Esophagus (tissue), 2 donors: ENCODE measurements at regions not wholly inside any gene's neighbourhood (a gene's known extent, or its start where the extent isn't known, plus 50 kb on each side); places are given as distances from the start of the nearest gene placed in this dataset.
"Not testable (repeated sequence)": the region's sequence is repeated elsewhere in the genome, so short reads cannot be mapped to it uniquely, and the experiment has no call there.

Source experiments
- H3K27ac ChIP-seq, 2 donors: one replicate each; pipeline ENCODE4 v1.5.1; 2013; ENCODE audit warnings: low read depth in 2 of 2, mild to moderate bottlenecking in 2 of 2, inconsistent platforms in 1 of 2, low read length in 1 of 2, moderate library complexity in 1 of 2
- H3K27me3 ChIP-seq, 2 donors: one replicate each; pipeline ENCODE4 v1.6.1; 2013; ENCODE audit warnings: low read length in 2 of 2, control low read depth in 1 of 2, mild to moderate bottlenecking in 1 of 2; ENCODE audit not compliant: insufficient read depth in 2 of 2, control insufficient read depth in 1 of 2
- H3K36me3 ChIP-seq, 2 donors: one replicate each; pipeline ENCODE4 v1.6.1; 2013; ENCODE audit warnings: low read length in 1 of 2; ENCODE audit not compliant: control insufficient read depth in 2 of 2, insufficient read depth in 2 of 2
- H3K4me1 ChIP-seq, 2 donors: one replicate each; pipeline ENCODE4 v1.6.1; 2013; ENCODE audit warnings: low read length in 1 of 2; ENCODE audit not compliant: control insufficient read depth in 2 of 2, insufficient read depth in 2 of 2
- H3K4me3 ChIP-seq, 2 donors: one replicate each; pipeline ENCODE4 v1.5.1; 2013; ENCODE audit warnings: low read length in 2 of 2, mild to moderate bottlenecking in 2 of 2, low read depth in 1 of 2, moderate library complexity in 1 of 2
- H3K9me3 ChIP-seq, 2 donors: one replicate each; pipeline ENCODE4 v1.6.1; 2013; ENCODE audit warnings: mild to moderate bottlenecking in 2 of 2, low read depth in 1 of 2, low read length in 1 of 2, moderate library complexity in 1 of 2; ENCODE audit not compliant: control insufficient read depth in 2 of 2, insufficient read depth in 1 of 2
- WGBS, 2 donors: extraction: QIAGEN DNeasy Blood & Tissue Kit; methylation state at CpG; one replicate each; pipeline ENCODE4 v1.1.7; 2013; 5-methylcytosine and 5-hydroxymethylcytosine counted together
- donor health status: healthy with polysubstance abuse.
- donor health status: Bipolar disorder and iron deficiency.

GRCh38 chr12:105508096-105508495, 177.6 kb downstream of the C12orf75 start:
- no peaks in the 10 kb centered on the region for H3K4me1 ChIP-seq
- WGBS, 2 donors, result 86 to 89% methylated on average over 3 of the region's 3 CpGs
- no peaks in the 10 kb centered on the region for H3K36me3 ChIP-seq
- no peaks in the 10 kb centered on the region for H3K9me3 ChIP-seq
- no peak overlapping the region for H3K4me3 ChIP-seq
- H3K27ac ChIP-seq, result no peak overlapping the region
- no peaks in the 10 kb centered on the region for H3K27me3 ChIP-seq

- Histone ChIP-seq H3K9me3 (no peaks in the 10 kb centered on the region), H3K4me3 (no peak overlapping the region), H3K27ac (no peak overlapping the region), H3K36me3 (no peaks in the 10 kb centered on the region), H3K27me3 (no peaks in the 10 kb centered on the region), H3K4me1 (no peaks in the 10 kb centered on the region)
- 73 to 86% methylated on average over 3 of the region's 3 CpGs for WGBS, 2 donors
These were observed 180.0 kb downstream of the C12orf75 start for GRCh38 chr12:105510526-105510925.

GRCh38 chr12:105512861-105513260, 182.4 kb downstream of the C12orf75 start:
- not testable (repeated sequence) for H3K36me3 ChIP-seq, H3K4me1 ChIP-seq, H3K27ac ChIP-seq, H3K27me3 ChIP-seq, H3K4me3 ChIP-seq, H3K9me3 ChIP-seq
- 50 to 54% methylated on average over 4 of the region's 4 CpGs for WGBS, 2 donors

- Histone ChIP-seq H3K9me3 (no peaks in the 10 kb centered on the region), H3K27ac (no peak overlapping the region), H3K36me3 (no peaks in the 10 kb centered on the region), H3K27me3 (no peaks in the 10 kb centered on the region), H3K4me1 (no peaks in the 10 kb centered on the region), H3K4me3 (no peak overlapping the region)
- 75 to 89% methylated on average over 4 of the region's 4 CpGs for WGBS, 2 donors
These were observed 191.8 kb downstream of the C12orf75 start for GRCh38 chr12:105522166-105522825.

GRCh38 chr12:105523164-105524057, 192.9 kb downstream of the C12orf75 start:
- no peaks in the 10 kb centered on the region for H3K9me3 ChIP-seq
- no peaks in the 10 kb centered on the region for H3K36me3 ChIP-seq
- H3K4me3 ChIP-seq, result no peak overlapping the region
- no peaks in the 10 kb centered on the region for H3K27me3 ChIP-seq
- H3K27ac ChIP-seq, result no peak overlapping the region
- 42 to 43% methylated on average over 16 of the region's 16 CpGs for WGBS, 2 donors
- no peaks in the 10 kb centered on the region for H3K4me1 ChIP-seq

- H3K4me3 ChIP-seq, result no peak overlapping the region
- no peaks in the 10 kb centered on the region for H3K4me1 ChIP-seq
- no peaks in the 10 kb centered on the region for H3K36me3 ChIP-seq
- no peaks in the 10 kb centered on the region for H3K27me3 ChIP-seq
- 53 to 56% methylated on average over 2 of the region's 2 CpGs for WGBS, 2 donors
- no peaks in the 10 kb centered on the region for H3K9me3 ChIP-seq
- H3K27ac ChIP-seq, result no peak overlapping the region
These were observed 194.5 kb downstream of the C12orf75 start for GRCh38 chr12:105524961-105525360.

GRCh38 chr12:105534068-105534467, 203.6 kb downstream of the C12orf75 start:
- WGBS, 2 donors, result 82 to 91% methylated on average over 4 of the region's 4 CpGs
- H3K27ac ChIP-seq, result no peak overlapping the region
- no peaks in the 10 kb centered on the region for H3K36me3 ChIP-seq
- H3K27me3 ChIP-seq, result peaks cover 0 to 2% of the 10 kb centered on the region in 2 donors
- H3K4me1 ChIP-seq, result no peaks in the 10 kb centered on the region
- no peak overlapping the region for H3K4me3 ChIP-seq
- H3K9me3 ChIP-seq, result peaks cover 3 to 6% of the 10 kb centered on the region in 2 donors

- H3K27me3 ChIP-seq, H3K27ac ChIP-seq, H3K4me3 ChIP-seq, H3K4me1 ChIP-seq, H3K36me3 ChIP-seq, H3K9me3 ChIP-seq: not testable (repeated sequence)
- WGBS, 2 donors, result 83 to 91% methylated on average over 3 of the region's 3 CpGs
These were observed 204.5 kb downstream of the C12orf75 start for GRCh38 chr12:105535033-105535432.

- Histone ChIP-seq H3K27me3 (no peaks in the 10 kb centered on the region), H3K4me3 (no peak overlapping the region), H3K9me3 (peaks cover 3 to 6% of the 10 kb centered on the region in 2 donors), H3K4me1 (no peaks in the 10 kb centered on the region), H3K36me3 (no peaks in the 10 kb centered on the region), H3K27ac (no peak overlapping the region)
- WGBS, 2 donors, result 81% methylated on average over 10 of the region's 10 CpGs
These were observed 208.4 kb downstream of the C12orf75 start for GRCh38 chr12:105538880-105539279.
